Spleen (tissue), 11 donors: ENCODE measurements at regions not wholly inside any gene's neighbourhood (a gene's known extent, or its start where the extent isn't known, plus 50 kb on each side); places are given as distances from the start of the nearest gene placed in this dataset.

Experiments used
- DNase-seq: peaks from one replicate; pipeline ENCODE4 v3.0.0-alpha.2; 2020
- H3K27ac ChIP-seq, 8 donors: fragments of 200-600 bp; sonication (generic) in 7 of 8; 1 replicate in 4 of 8; 2 replicates in 4 of 8; pipeline versions ENCODE4 v1.5.0 to v1.8.0; 2016 to 2021; ENCODE audit warnings: inconsistent platforms in 4 of 8, mild to moderate bottlenecking in 4 of 8, moderate library complexity in 1 of 8
- H3K27me3 ChIP-seq, 7 donors: fragments of 200-600 bp; sonication (generic) in 6 of 7; replicated peaks in 1 of 7; 1 replicate in 4 of 7; 2 replicates in 3 of 7; pipeline versions ENCODE4 v1.5.0 to v1.8.0; 2016 to 2021; ENCODE audit warnings: inconsistent platforms in 3 of 7, mild to moderate bottlenecking in 1 of 7
- H3K36me3 ChIP-seq, 6 donors: fragments of 200-600 bp; sonication (generic) in 5 of 6; 1 replicate in 4 of 6; 2 replicates in 2 of 6; pipeline versions ENCODE4 v1.5.0 to v1.8.0; 2016 to 2021; ENCODE audit warnings: inconsistent platforms in 2 of 6
- H3K4me1 ChIP-seq, 6 donors: fragments of 200-600 bp; sonication (generic) in 5 of 6; 1 replicate in 3 of 6; 2 replicates in 3 of 6; pipeline versions ENCODE4 v1.5.0 to v1.8.0; 2016 to 2021; ENCODE audit warnings: inconsistent platforms in 3 of 6
- H3K4me3 ChIP-seq, 8 donors: fragments of 200-600 bp; sonication (generic) in 7 of 8; 1 replicate in 4 of 8; 2 replicates in 4 of 8; pipeline versions ENCODE4 v1.5.0 to v1.8.0; 2016 to 2021; ENCODE audit warnings: inconsistent platforms in 4 of 8, mild to moderate bottlenecking in 4 of 8, moderate library complexity in 2 of 8
- H3K9me3 ChIP-seq, 8 donors: fragments of 200-600 bp; sonication (generic) in 7 of 8; 1 replicate in 4 of 8; 2 replicates in 4 of 8; pipeline versions ENCODE4 v1.5.0 to v1.8.0; 2016 to 2021; ENCODE audit warnings: inconsistent platforms in 4 of 8
- POLR2A ChIP-seq, 3 donors: fragments of 450-650 bp; IDR thresholded peaks; one replicate each; pipeline ENCODE4 v1.5.1; 2017; ENCODE audit warnings: antibody characterized with exemption in 3 of 3, mild to moderate bottlenecking in 1 of 3
- POLR2AphosphoS5 ChIP-seq, 3 donors: sonication (generic); formaldehyde crosslinking; IDR thresholded peaks; one replicate each; pipeline ENCODE4 v1.5.1; 2017; ENCODE audit warnings: antibody characterized with exemption in 3 of 3
- WGBS, 5 donors: extraction: QIAGEN DNeasy Blood & Tissue Kit in 3 of 5; methylation state at CpG; one replicate each; pipeline versions ENCODE4 v1.1.5 to v1.1.7; 2013 to 2018; 5-methylcytosine and 5-hydroxymethylcytosine counted together
- intact Hi-C: fragments of 100-400 bp; cut with DNase I; formaldehyde crosslinking; loops from one replicate; pipeline ENCODE4 v1.15.0; 2023; ENCODE audit warnings: low total_unique reads
- TF ChIP-seq, protein P1 (sequence below), 11 experiments: fragments of 200-600 bp in 7 of 11; fragments of 450-650 bp in 4 of 11; sonication (generic) in 4 of 11; IDR thresholded peaks in 8 of 11; conservative IDR thresholded peaks in 3 of 11; 1 replicate in 7 of 11; 2 replicates in 4 of 11; pipeline versions ENCODE4 v1.4.0 to v1.8.0; 2016 to 2021; ENCODE audit warnings: antibody characterized with exemption in 11 of 11, inconsistent platforms in 4 of 11, mild to moderate bottlenecking in 1 of 11
- donor health status: healthy with polysubstance abuse.
- donor health status: DM: no; HTN: no; CAD: no; lungs with moderate emphysema.
- donor health status: DM: no; HTN: no; CAD: no.
- donor health status: Bipolar disorder and iron deficiency.
- donor health status: healthy.
- donor health status: DM: no; HTN: no; CAD: no.
- donor health status: DM: yes; HTN: yes; CAD: no.

DNA sequence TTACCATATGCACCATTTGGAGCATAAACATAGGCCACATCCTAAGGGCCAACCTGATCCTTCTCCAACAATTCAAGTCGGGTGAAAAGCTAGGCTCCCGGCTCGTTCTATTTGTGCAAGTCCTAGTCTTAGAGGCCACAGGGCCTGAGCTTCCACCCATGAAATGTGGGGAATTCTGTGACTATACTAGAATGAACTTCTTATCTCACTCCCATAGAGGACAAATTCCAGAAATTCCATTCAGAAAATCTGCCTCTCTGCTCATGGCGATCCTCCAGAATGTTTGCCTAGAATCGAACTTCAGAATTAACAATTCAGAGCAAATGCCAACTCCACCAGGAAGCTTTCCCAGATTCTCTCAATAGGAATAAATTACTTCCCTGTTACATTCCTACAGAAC, 187.9 kb downstream of the BCL11A start:
- Histone ChIP-seq H3K36me3 (no peaks in the 10 kb centered on the region), H3K9me3 (no peaks in the 10 kb centered on the region), H3K27ac (peak overlapping the region in 7 of 8 donors; percentile 8 to 73 (median 35)), H3K4me3 (no peak overlapping the region), H3K4me1 (peaks cover 13 to 79% (median 40%) of the 10 kb centered on the region in 6 donors), H3K27me3 (no peaks in the 10 kb centered on the region)
- no peak for DNase-seq
- TF ChIP-seq, protein P1, sequence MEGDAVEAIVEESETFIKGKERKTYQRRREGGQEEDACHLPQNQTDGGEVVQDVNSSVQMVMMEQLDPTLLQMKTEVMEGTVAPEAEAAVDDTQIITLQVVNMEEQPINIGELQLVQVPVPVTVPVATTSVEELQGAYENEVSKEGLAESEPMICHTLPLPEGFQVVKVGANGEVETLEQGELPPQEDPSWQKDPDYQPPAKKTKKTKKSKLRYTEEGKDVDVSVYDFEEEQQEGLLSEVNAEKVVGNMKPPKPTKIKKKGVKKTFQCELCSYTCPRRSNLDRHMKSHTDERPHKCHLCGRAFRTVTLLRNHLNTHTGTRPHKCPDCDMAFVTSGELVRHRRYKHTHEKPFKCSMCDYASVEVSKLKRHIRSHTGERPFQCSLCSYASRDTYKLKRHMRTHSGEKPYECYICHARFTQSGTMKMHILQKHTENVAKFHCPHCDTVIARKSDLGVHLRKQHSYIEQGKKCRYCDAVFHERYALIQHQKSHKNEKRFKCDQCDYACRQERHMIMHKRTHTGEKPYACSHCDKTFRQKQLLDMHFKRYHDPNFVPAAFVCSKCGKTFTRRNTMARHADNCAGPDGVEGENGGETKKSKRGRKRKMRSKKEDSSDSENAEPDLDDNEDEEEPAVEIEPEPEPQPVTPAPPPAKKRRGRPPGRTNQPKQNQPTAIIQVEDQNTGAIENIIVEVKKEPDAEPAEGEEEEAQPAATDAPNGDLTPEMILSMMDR (IDR thresholded peaks at IDR 0.05 in 8 of 11, conservative IDR thresholded peaks at IDR 0.05 in 3 of 11), result no peak
- TF ChIP-seq POLR2AphosphoS5 (IDR thresholded peaks at IDR 0.05) (no peak), POLR2A (IDR thresholded peaks at IDR 0.05) (no peak)
- 81 to 85% (median 82%) methylated on average over 5 of the region's 5 CpGs for WGBS, 5 donors
- intact Hi-C loops, result no loop called here

- no peaks in the 10 kb centered on the region for H3K9me3 ChIP-seq
- H3K4me3 ChIP-seq, result no peak overlapping the region
- peak overlapping the region in 4 of 8 donors; percentile 3 to 73 (median 62) for H3K27ac ChIP-seq
- H3K27me3 ChIP-seq, result no peaks in the 10 kb centered on the region
- no peaks in the 10 kb centered on the region for H3K36me3 ChIP-seq
- 66 to 85% (median 85%) methylated on average over 9 of the region's 9 CpGs for WGBS, 5 donors
- intact Hi-C loops, result no loop called here
- DNase-seq, result no peak
- TF ChIP-seq POLR2AphosphoS5 (IDR thresholded peaks at IDR 0.05) (no peak), POLR2A (IDR thresholded peaks at IDR 0.05) (no peak)
- TF ChIP-seq, protein P1 (IDR thresholded peaks at IDR 0.05 in 8 of 11, conservative IDR thresholded peaks at IDR 0.05 in 3 of 11), result no peak
- peaks cover 13 to 78% (median 36%) of the 10 kb centered on the region in 6 donors for H3K4me1 ChIP-seq
Observed at GRCh38 chr2:60364491-60364890, 189.0 kb downstream of the BCL11A start.

DNA sequence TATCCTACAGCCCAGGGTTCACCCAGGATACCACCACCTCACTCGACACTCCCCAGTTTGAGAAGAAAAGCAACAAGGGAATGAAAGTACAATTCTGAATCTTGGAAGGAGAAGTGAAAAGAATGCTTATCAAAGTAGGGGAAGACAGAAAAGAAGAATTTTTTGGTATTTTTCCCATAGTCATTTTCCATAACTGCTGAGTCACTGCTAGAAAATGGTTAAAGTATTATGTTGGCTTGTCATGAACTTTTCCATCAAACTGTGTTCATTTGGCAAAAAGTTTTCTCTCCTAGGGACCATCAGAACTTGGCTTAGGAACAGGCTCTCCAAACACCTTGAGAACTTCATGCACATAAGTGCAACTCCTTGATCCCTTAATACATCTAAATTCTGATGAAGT, 192.0 kb downstream of the BCL11A start:
- no peak for TF ChIP-seq POLR2A (IDR thresholded peaks at IDR 0.05)
- no peak for TF ChIP-seq POLR2AphosphoS5 (IDR thresholded peaks at IDR 0.05)
- TF ChIP-seq, protein P1 (IDR thresholded peaks at IDR 0.05 in 8 of 11, conservative IDR thresholded peaks at IDR 0.05 in 3 of 11), result no peak
- no peak for DNase-seq
- intact Hi-C loops, result no loop called here
- H3K36me3 ChIP-seq, result no peaks in the 10 kb centered on the region
- 65 to 78% (median 74%) methylated on average over 1 of the region's 1 CpG for whole genome bisulfite sequencing, 5 donors
- no peaks in the 10 kb centered on the region for H3K27me3 ChIP-seq
- peaks cover 13 to 80% (median 32%) of the 10 kb centered on the region in 6 donors for H3K4me1 ChIP-seq
- H3K4me3 ChIP-seq, result no peak overlapping the region
- H3K9me3 ChIP-seq, result no peaks in the 10 kb centered on the region
- no peak overlapping the region for H3K27ac ChIP-seq

DNA sequence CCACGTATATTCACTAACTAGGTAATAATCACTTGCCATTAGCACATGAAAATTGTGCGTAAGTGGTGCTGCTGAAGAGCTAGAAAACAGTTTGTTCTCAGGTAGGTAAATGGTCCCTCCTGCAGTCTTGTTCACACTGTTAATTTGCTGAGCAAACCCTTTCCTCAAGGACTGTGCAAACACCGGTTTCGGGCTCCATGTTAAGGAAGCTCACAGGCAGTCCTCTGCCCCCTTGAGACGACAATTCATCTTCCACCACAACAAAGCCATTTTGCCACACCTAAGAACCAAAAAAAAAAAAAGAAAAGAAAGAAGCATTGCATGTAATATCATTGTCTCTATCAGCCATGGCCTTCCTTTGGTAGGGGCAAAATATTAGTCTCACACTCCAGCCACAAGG, 193.9 kb downstream of the BCL11A start:
- intact Hi-C loops, result no loop called here
- TF ChIP-seq POLR2AphosphoS5 (IDR thresholded peaks at IDR 0.05), result no peak
- TF ChIP-seq, protein P1 (IDR thresholded peaks at IDR 0.05 in 8 of 11, conservative IDR thresholded peaks at IDR 0.05 in 3 of 11), result no peak
- TF ChIP-seq POLR2A (IDR thresholded peaks at IDR 0.05), result no peak
- no peak for DNase-seq
- Histone ChIP-seq H3K27ac (peak overlapping the region in 2 of 8 donors; percentile 5 to 93), H3K4me1 (peaks cover 0 to 80% (median 32%) of the 10 kb centered on the region in 6 donors), H3K4me3 (no peak overlapping the region), H3K27me3 (no peaks in the 10 kb centered on the region), H3K9me3 (no peaks in the 10 kb centered on the region), H3K36me3 (no peaks in the 10 kb centered on the region)
- 50 to 73% (median 62%) methylated on average over 5 of the region's 5 CpGs for WGBS, 5 donors
